ENCODE measurements at regions not wholly inside any gene's neighbourhood (a gene's known extent, or its start where the extent isn't known, plus 50 kb on each side); places are given as distances from the start of the nearest gene placed in this dataset.

DNA sequence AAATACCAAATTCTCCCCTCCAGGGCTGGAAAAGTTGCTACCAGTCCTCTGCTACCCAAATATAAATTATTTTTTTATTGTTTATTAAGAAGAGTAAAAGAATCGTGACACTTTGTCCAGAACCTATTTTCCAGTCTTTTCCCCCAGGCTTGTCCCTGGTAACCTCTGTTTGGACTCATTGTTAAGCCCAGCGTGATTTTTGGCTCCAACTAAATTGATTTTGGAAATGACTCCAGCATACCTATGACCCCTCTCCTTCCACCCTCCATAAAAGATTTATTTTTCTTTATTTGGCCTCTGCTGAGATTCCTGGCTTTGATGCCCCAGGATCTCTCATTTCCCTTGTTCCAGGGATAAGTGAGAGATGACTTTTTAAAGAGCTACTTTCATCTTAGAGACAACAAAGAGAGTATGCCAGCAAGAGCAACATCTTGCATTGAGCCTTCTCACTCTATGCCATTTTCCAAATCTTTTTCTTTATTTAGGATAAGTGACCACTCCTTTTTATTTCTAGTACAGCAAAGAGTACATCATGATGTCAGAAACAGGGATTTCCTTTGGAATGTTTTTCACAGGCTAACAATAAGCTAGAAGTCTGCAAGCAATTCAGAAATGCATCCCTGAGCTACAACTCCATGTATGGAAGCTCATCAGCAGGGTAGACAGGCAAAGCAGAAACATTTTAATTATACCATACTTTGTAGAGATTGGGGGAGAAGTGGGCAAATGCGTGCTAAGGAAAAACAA lies 75.8 kb downstream of the DAD1 start:
- no peak for DNase-seq

DNA sequence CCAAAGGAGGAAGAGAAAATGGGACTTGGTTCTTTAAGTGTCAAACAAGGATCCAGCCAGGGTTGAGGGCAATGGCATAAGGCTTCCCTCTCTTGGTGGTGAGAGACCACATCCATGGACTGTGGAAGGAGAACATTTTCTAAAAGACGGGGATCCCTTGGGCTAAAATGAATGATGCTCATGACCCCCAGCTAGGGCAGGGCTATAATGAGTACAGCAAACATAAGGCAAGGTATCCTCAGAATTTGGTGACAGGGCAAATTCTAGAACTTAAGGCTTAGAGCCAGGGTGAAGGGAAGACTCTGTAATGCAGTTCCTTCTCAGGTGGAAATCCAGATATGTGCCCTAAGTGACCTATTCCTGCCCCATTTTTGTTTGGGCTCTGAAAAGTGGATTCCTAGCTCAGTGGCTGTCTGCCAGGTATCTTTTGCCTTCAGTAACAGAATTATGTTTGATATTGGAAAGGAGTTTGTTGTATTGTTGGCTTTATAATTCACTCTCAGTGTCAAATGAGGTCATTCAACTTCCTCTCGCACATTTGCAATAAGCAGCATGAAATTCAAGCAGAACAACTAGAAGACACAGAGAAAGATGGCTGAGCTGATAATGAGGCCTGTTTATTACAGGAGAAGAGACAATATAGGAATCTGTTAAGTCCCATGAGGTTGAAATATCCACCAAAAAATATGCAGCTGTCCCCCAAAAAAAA lies 76.8 kb downstream of the DAD1 start:
- no peak for DNase-seq

DNA sequence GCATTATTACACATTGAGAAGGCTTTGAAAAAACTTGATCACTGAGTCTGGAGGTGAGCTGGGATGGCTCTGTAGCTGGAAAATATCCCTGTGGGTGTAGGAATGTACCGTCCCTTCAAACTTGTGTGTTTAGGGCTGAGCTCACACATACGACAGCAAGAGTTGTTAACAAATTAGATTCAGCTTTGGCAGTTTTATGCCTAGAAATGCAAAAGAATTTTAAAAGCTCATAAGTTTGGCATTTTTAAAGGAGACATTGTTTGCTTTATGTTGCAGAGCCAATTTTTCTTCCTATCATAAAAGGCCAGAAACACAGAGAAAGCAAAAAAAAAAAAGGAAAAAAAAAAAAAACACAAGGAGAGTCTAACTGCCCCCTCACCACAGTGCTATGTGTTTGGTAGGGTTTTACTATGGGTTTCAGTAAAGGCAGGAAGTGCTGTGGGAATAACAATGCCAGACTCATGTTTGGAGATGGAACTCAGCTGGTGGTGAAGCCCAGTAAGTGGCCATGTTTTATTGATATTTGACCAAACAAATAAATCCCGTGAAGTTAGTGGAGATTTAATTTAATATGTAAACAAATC lies 78.4 kb downstream of the DAD1 start:
- no peak for DNase-seq

DNA sequence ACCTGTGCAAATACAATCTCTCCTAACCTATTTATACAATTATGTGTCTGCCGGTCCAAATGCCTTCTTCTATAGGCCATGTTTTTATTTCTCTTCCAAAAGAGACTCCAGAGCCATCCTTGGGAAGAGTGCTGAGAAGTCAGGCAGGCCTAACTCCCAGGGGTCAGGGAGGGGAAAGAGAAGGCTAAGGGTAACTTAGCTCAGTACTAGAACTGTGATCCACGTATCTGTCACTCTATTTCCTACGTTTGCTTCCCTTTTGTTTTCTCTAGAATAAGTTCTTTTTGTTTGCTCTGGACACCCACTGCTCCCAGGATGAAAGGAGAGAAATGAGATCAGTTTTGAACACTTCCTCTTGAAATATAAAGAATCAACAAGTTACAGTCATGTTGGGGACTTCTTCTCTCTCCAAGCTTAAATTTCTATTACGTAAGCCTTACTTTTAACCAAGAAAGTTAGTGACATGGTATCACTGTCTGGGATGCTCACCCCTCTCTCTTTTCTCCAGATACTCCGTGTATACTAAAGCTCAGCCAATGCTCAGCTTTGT lies 79.2 kb downstream of the DAD1 start:
- DNase-seq: no peak

DNA sequence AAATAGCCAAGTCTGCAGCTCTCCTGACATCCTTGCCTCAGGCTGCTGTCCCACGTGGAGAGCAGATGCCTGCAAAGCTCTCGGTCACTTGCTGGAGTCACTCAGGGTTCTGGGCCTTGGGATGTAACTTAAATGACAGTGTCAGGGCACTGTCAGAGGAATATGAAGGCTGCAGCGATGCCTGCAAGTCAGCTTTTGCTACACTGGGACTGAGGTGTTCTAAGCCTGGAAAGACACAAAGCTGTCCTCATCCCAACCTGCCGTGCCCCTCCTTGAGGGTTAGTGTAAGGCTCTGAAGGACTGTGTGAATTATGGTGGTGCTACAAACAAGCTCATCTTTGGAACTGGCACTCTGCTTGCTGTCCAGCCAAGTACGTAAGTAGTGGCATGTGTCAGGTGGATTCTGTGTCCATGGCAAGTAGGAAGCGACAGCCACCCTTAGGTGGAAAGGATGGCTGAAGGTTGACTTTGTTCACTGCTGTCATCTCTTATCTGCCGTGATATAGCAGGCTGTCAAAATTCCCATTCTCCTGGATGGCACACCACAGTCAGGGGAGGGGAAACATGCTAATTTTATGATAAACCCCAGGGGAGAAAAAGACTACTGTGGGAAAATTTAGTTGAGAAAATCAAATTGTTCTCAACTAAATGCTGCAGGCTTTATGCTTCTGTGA lies 79.9 kb downstream of the DAD1 start:
- no peak for DNase-seq

DNA sequence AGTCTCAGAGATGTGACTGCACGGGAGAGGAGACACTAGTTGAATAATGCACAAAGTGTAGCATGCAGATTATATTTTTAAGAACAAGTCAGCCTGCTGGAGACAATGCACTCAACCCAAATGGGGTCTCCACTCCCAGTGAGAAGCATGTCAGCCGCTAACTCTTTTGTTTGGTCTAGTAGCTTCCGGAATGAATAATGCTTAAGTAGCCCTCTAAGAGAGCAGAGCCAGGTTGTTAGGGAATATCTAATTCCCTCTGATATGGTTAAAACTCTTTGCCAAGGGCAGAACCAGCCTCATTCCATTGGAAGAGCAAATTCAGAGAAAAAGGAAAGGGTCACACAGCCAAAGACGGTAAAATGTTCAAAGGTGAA lies 80.4 kb downstream of the DAD1 start:
- no peak for DNase-seq

DNA sequence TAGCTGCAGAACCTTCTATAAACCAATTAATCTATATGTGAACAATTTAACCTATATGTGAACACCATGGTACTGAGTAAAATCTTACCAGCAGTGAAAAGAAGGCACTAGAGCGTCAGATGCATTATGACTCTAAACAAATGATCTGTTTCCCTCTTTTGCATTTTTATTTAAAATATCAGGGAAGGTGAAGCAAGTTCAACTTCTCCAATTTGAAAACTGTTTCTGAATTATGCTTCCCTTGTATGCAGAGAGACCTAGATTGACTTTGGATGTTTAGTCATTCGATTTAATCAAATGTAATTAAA lies 80.9 kb downstream of the DAD1 start:
- DNase-seq: no peak

DNA sequence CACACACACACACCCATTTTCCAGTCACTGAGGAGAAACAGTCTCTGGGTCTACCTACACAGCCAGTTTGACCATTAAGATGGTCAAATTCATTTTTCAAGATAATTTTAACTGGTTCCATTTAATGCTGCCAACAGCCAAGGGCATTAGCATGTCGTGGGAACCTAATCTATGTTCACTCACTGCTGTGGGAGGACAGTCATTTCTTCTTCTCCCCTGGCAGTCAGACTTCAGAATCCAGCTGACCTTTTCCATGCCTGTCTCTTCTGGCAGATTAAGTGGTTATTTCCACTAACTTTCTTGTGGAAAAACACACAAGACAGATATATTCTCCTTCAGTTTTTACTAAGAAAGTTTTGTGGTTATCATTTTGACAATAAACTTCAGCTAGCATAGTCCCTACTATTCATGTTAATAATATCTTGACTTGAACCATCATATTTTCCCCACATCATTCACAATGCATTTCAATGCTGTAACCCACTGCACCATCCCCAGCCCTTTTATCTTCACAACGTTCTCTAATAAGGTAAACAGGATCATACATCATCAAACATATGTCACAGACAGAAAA lies 82.2 kb downstream of the DAD1 start:
- DNase-seq: no peak

DNA sequence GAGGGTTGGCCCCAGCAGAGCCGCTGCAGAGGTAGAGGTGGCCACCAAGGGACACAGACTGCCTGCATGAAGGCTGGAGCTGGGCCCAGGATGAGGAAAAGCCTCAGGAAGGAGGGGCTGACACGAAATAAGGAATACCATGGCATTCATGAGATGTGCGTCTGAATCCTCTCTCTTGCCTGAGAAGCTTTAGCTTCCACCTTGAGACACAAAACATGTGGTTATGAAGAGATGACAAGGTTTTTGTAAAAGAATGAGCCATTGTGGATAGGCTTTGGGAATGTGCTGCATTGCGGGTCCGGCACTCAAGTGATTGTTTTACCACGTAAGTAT lies 82.7 kb downstream of the DAD1 start:
- DNase-seq: no peak

DNA sequence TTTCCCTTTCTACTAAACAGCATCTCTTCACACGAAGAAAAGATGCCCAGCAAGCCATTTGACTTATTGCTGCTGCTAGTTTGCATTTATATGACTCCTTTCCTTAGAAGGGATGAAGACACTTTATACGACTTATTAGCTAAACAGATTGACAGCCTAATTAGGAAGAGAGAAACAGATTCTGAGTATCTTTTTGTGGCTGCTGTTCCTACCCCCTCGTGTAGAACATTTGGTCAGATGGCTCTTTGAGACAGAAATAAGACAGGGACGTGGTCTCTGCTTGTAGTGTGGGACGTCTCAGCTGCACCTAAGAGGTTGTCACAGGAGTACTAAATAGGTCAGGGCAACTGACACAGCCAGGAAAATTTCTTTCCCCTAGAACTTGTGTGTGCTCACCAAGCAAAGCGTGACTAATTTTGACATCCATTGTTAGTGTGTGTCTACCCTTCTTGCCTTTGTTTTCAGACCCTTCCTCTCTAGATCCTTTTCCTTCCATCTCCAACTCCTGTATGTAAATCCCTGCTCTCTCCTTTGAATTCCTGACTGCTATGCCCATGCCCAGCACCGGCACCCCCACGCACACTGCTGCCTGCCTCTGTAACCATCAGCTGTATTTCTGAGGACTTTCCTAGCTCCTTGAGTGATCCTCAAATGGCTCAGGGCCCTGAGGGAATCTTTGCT lies 83.2 kb downstream of the DAD1 start:
- no peak for DNase-seq

DNA sequence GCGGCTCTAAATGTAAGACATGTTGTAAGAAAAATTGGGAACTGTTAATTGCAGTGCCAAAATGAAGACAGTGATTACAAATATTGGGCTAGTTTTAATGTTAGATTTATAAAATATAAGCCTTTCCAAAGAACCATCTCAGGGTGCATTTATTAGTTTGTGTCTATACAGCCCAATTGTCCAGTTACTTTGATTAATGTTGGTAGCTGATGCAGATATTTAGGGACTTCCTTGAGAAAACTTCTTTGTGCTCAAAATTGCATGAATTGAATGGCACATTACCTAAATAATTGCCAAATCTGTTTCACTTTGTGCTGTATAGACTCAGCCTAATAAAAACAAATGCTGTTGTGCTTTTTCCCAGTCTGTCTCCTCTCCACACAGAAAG lies 83.7 kb downstream of the DAD1 start:
- no peak for DNase-seq

DNA sequence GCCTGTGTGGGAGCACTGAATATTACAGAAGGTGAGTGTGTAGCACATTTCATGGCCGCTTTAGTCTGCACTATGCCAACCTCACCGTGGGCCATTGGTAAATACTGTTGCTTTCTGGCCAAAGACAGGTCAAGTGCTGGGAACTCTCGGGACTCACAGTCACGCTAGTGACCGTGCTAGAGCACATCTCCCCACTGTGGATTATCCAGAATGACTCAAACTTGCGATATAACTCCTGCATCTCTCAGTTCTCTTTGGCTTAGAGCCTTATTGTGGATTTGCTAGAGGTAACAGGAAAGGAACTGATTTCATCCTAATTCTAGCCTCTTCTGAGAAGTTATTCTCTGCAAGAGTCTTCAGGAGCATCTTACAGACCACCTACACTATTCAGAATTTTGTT lies 86.5 kb downstream of the DAD1 start:
- DNase-seq: no peak

DNA sequence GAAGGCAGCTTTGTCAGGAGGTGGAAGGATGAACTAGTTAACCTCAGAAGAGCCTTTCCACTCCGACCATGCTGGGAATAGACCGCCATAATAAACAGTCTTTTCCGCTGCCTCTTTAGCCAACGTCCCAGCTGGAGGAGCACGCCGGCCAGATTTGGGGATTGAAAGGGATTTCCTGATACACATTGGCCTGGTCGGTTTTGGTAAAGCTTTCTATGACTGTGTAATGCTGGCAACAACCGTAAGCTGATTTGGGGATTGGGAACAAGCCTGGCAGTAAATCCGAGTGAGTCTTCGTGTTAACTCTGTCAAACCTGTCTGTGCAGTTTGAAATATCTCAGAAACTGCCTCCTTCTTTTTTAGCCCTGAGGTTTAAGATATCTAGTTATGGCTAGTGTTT lies 87.0 kb downstream of the DAD1 start:
- no peak for DNase-seq

DNA sequence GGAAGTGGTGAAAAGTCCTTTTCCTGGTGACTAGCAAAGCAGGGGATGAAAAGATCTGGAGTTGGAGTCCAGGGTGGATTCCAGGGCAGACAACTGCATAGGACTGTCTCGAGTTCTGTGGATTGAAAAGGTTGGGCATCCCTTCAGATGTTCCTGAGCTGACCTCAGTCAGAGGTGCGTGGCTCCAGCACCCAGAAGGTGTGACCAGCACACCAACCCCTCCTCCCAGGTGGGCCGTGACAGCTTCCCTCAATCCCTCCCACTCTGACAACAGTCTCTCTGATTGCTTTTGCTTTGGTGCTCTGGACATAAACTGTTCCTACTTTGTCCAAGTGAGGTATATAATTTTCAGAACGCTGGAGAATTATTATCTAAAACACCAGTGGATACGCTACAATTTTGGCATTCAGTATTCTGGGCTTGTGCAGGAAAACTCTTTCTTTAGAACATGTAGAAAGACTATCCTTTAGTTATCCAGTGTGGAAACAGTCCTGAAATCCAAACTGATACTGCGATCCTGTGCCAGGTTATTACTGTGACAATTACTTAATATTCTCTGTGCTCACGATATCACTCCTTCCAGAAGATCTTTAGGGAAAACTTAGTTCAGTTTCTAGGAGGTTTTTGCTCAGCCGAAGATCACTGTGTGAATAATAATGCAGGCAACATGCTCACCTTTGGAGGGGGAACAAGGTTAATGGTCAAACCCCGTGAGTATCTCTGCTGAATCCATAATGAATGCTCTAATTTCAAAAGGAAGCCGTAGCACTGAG lies 87.9 kb downstream of the DAD1 start:
- no peak for DNase-seq

DNA sequence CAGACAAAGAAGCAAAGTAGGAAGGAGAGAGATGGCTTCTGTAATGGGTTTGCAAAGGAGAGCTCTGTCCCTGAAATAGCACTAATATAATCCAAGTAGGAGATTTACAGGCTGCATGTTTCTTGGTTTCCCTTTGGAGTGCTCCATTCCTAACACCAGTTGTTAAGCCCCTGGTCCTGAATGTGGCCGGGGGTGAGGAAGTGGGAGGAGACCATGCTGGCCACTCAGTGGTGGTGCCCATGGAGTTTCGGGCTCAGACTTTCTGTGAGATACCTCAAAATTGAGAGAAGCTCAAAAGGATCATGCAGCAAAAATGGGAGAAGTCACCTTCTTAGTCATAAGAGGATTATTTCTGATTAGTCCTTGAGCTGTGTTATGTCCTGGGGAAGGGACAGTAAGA lies 88.5 kb downstream of the DAD1 start:
- DNase-seq: no peak

DNA sequence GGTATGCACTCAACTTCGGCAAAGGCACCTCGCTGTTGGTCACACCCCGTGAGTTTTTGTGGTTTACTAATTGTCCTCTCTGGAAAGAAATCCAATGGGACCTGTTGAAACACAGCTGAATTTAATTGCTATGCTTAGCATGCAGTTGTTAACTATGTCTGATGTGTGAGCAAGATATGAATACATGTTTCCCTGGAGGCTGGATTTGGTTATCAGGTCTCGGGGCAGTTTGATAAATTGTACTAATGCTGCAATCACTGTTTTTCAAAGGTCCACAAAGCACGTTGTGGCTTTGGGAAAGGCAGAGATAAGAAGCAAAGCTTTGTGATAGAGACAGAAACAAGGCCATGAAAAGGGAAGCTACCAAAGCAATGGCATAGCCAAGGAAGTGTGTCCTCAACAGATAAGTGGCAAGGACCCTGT lies 91.3 kb downstream of the DAD1 start:
- DNase-seq: no peak

DNA sequence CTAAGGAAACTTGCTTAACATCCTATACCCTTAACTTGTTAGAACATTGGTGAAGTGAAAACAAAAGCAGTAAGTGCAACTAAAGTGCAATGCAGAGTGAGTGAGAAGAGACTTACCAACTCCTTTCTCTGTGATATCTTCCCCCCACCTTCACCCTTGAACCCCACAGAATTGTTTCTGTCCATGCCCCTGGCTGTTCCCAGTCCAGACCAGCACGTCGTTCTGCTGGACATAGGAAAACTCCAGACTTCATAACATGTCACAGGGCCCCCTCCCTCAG lies 91.9 kb downstream of the DAD1 start:
- DNase-seq: no peak

DNA sequence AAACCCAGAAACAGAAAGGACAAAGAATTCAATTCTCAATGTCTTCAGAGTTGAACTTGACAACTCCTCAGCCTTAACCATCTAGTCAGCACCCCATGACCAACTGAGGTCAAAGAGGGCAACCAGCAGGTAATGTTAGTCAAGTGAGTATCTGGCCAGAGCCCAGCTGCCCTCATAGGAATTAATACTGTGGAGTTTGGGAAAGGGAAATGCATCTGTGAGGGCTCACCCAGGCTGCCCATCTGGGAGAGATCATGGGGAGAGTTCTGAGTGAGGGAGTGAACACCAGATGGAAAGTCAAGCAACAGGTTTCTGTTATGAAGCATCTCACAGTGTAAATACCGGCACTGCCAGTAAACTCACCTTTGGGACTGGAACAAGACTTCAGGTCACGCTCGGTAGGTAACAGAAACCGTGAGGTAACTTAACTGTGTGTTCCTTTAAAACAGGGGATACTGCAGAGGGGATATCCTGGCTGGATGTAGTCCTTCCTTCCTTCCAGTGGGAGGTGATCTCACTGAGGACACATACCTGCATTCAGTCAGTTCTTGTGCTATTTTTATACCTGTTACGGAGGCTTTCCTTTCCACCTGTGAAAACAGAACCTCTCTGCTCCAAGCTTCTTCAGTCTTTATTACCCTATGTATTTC lies 94.4 kb downstream of the DAD1 start:
- DNase-seq: no peak

DNA sequence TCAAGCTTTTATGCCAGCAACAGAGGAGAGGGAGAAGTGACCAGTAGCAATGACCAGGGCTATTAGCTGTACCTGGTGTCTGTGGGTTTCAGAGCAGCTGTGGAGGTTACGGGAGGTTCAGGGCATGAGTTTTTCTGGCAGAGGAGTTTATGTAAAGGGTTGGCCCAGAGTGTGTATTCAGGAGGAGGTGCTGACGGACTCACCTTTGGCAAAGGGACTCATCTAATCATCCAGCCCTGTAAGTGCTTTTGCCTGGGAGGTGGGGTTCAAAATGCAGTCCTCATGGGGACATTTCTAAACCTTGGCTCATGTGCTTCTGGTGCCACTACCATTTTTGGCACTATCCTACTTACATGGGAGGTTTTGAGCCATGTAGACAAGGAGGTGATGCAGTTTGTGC lies 95.3 kb downstream of the DAD1 start:
- no peak for DNase-seq

DNA sequence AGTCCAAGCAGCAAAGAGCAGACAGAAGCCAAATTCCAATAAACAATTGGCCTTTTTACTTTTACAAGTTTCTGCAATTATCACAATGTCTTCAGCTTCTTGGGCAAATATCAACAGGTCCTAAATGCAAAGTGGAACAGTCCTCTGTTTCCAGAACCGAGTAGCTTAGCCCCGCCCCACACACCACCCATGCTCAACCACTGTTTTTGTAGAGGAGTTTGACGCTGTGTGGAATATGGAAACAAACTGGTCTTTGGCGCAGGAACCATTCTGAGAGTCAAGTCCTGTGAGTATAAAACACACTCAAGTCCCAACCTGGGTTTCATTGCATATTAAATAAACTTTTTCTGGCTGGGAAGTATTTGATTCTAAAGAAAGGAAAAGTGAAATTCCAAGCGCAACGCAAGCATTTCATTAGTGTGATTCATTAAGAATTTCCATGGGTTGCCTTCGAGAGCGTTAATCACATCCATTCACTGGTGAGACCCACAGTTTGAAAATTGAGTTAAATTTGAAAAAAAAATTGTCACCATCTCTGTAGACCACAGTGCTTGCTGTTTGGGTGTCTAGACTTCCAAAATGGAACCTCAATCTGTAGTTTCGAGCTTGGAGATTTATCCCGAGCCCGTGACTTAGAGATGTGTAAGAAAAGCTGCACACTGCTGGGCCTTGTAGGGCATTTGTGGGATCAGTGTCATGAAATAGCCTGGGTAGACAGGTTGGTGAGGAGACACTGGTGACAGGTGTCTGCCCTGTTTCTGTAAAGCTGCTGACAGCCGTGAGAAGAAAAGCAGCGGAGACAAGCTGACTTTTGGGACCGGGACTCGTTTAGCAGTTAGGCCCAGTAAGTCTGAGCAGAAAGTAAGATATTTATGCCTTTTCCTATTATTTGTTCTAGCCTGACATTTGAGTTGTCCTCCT lies 96.1 kb downstream of the DAD1 start:
- no peak for DNase-seq

All from activated gamma-delta T cell (primary cell).